Right ventricle myocardium superior (tissue), 1 donor: ENCODE measurements at regions not wholly inside any gene's neighbourhood (a gene's known extent, or its start where the extent isn't known, plus 50 kb on each side); places are given as distances from the start of the nearest gene placed in this dataset.
A peak's percentile ranks its signal among the peaks of the same experiment; 100 is the strongest.

Experiments used
- ATAC-seq: fragments of 200-7000 bp; cut with Tn5 transposase; one replicate; pipeline ENCODE4 v1.9.1; 2020; ENCODE audit warnings: mild to moderate bottlenecking; ENCODE audit not compliant: poor library complexity
- DNase-seq: peaks from one replicate; pipeline ENCODE4 v3.0.0-alpha.2; 2020
- intact Hi-C: fragments of 100-400 bp; cut with DNase I; formaldehyde crosslinking; loops from one replicate; pipeline ENCODE4 v1.11.2; 2022
- donor health status: DM: no; HTN: yes; CAD: no; lungs with severe emphysema.

DNA sequence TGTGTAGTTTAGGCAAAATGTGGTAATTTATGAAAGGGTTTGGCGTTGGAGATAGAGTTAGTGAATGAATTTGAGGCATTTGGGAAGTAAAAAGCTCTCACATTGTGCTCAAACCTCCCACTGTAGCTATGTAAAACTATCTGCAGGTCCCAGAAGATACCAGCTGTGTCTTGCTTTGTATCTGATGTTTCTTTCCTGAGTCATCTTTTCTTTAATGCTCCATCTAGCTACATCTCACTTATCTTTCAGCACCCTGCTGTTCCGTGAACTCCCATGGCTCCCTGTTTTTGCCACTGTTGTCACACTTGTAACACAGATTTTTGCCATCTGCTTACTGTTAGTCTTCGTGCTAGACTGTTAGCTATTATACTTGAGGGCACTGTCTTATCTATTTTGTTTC is 253.1 kb downstream of the NPR3 start:
- intact Hi-C loops = no loop called here
- ATAC-seq (no peak), DNase-seq (no peak)

DNA sequence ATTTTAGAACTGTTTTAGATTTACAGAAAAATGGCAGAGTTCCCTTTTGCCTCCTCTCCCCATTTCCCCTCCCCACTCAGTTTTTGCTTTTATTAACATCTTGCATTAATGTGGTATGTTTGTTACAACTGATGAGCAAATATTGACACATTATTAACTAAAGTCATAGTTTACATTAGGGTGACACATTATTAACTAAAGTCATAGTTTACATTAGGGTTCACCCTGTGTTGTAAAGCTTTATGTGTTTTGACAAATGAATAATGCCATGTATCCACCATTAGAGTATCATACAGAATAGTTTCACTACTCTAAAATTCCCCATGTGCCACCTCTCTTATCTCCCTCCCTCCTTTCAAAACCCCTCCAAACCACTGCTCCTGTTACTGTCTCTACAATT is 262.5 kb downstream of the NPR3 start:
- ATAC-seq = no peak
- intact Hi-C loops = no loop called here
- DNase-seq = no peak

DNA sequence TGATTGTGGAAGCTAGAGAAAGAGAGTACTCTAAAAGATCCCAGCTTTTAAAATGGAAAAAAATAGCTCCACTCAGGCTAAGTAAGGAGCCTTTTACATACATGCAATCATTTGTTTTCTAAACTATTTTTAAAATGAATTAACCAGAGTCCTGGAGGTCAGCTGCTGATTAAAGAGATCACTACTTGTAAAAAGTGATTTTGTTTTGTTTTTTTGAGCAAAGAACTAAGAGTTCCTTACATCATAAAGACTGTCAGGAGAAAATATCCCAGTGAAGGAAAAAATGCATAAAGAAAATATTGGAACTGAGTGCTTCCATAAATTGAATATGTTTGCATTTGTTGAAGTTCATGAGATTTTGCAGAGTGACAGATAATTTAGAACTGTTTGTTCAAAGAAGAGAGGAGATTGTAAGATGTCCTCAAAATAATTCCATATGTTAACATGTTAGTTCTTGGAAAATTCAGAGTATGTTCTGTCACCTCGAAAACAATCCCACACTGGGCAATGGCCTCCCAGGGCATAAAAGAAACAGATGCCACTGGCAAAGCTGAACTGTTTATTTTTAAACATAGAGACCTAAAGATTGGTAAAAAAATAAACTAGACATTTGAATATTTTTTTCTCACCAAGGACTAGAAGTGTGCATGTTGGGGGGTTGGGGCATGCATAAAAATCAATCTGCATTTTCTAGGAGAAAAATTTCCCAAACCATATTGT is 264.7 kb downstream of the NPR3 start:
- intact Hi-C loops = no loop called here
- DNase-seq = no peak
- ATAC-seq = no peak

DNA sequence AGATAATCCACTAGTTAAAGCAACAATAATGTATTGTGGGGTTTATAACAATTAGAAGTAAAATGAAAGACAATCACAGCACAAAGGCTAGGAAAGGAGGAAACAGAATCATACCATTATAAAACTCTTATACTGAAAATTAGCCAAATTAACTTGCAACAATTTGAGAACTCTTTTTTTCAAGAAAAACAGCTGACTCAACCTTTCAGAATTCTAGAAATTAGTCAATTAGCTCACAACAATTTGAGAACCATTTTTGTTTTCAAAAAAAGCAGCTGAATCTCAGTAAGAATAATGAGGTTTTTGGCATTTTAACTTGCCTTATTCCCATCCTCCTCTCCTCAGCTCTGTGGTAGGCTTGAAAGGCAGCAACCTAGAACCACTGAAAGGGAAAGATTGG is 269.9 kb downstream of the NPR3 start:
- intact Hi-C loops = no loop called here
- ATAC-seq = no peak
- no peak for DNase-seq

DNA sequence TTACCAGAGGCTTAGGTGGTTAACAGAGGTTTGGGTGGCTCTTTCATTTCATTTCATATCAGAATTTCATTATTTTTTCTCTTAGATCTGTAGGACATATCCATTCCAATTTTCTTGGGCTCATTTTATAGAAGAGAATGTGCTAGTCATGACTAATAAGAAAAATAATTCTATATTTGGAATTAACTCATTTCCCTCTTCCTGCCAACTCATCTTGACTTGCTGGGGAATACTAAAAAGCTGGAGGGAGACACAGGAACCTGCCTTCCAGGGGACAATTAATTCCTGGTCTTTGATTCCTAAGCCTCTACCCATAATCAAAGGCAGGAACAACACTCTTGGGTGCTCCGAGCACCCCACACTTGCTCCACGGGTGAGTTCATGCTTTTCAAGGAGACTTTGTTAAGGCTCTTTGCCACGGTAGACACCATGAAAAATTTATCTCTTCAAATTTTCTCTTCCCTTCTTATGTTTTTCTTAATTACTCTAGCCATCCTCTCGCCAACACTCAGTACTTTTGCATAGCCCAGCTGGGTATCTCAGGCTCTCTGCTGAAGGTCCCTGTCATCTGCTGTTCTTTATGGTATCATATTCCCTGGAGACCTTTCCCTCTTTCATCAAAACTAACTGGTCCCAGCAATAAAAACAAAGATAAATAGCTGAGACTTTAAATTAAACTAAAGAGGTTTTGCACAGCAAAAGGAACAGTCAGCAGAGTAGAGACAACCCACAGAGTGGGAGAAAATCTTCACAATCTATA is 273.9 kb downstream of the NPR3 start:
- DNase-seq = no peak
- ATAC-seq = no peak
- intact Hi-C loops = no loop called here

DNA sequence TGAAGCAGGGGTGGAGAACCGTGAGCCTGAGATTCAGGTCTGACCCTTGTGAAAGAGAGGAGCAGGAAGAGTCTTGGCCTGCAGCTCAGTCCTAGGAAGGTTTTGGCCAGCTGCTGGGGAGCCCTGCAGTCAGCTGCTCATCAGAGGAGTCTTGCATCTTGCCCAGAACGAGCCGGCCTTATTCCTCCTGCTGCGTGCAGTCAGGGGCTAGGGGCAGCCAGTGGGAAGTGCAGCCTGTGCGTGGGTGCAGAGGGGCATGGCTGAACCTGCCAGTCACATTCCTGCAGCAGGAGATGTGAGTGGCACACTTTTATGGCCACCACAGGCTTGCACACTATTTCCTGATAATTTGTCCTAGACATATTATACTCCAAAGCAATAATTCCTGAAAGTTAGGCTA is 278.7 kb downstream of the NPR3 start:
- no peak for ATAC-seq
- intact Hi-C loops = no loop called here

DNA sequence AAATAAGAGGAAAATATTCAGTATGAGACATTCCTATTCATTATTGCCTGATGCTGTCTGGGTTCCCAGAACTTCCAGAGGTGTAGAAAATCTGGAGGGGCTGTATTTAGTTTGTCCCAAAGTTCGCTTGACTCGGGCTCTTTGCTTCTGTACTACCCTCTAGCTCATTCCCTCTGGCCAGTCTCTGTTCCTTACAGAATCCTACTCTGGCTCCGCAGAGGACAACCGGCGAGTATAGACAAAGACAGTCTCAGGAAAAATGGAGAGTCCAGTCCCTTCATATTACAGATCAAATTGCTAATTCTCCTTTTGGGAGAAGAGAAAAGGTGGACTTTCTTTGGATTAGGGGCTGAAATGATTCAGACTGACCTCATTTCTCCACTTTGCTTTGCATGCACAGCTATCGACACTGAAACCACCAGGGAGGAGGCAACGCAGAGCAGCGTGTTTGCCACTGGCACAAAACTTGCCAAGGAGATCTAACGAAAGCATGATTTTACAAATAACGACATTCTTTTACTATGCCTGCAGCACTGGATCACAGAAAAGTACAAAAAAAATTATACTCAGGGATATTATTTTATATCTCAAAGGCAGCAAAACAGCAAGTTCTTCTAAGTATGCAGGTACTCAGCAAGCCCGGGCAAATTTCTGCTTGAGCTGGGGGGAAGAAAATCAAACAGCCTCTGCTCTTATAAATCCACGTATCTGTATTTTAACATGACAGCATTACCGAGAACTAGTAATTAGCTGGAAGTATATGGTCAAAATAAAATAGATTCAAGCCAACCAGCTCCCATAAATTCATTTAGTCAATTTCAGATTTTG is 279.7 kb downstream of the NPR3 start:
- no peak for ATAC-seq
- intact Hi-C loops = no loop called here
- DNase-seq = no peak

More for the DNA sequence above, 278.7 kb downstream of the NPR3 start:
- no peak for DNase-seq

DNA sequence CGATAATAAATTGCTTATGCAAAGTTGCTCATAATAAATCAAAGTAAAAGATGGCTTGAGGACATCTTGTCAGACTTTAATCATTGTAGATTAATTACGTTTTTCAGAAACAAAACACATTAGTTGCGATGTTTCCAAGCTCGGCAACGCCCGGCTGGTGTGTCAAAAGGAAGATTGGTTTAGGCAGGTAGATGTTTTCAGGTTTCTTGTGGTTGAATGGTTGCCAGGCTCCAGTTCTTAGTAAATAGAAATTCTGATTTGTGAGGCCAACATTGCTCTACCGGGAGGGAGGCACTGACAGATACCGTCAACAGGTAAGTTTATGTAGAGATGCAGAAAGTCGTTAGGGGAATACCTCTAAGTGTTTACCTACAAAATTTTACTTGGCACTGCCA is 280.3 kb downstream of the NPR3 start:
- DNase-seq (no peak), ATAC-seq (no peak)
- intact Hi-C loops = no loop called here

DNA sequence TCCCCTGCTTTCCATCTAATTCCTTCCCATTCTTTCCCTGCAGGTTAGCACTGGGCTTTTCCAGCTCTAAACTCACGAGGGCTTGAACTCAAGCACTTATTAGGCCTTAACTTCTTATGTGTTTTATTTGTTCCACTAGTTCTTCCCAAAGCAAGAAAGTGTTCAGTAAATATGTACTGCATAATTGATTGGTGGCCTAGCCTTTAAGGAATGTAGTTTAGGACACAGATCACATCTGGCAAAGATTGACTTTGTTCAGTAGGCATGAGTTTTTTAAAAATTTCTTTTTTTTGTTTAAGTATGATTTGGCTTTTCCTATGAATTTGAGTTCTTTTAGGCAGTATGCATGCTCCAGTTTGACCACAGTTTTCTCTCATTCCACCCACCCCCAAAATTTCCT is 285.2 kb downstream of the NPR3 start:
- intact Hi-C loops = no loop called here
- ATAC-seq (no peak), DNase-seq (no peak)

DNA sequence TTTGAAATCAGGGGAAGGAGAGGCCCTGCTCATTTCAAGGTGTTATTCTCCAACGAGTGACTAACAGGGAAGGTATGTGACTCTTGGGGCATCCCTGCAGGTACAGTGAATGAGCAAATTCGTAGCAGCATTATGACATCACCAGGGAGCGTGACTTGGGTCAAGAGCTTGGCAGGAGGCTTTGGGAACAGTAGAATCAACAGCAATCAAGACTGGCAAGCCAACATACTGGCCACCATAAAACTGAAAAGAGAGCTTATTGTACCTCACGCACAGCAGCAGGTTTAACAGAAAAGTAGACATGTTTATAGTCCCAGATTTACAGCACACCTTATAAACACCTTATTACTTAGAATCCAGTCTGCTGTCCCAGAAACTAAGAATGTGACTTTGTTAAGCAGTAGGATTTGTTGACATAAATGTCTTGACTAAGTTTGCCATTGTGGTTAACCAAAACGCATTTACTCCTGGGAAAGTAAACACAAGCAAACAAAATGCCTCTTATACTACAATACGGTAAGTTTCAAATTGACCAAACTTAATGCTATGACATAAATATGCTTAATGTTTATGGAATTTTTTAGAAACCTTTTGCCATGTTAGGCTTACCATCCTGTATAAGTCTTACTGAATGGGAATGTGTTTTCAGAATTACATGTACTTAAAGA is 297.8 kb downstream of the NPR3 start:
- intact Hi-C loops = no loop called here
- ATAC-seq = no peak
- no peak for DNase-seq

DNA sequence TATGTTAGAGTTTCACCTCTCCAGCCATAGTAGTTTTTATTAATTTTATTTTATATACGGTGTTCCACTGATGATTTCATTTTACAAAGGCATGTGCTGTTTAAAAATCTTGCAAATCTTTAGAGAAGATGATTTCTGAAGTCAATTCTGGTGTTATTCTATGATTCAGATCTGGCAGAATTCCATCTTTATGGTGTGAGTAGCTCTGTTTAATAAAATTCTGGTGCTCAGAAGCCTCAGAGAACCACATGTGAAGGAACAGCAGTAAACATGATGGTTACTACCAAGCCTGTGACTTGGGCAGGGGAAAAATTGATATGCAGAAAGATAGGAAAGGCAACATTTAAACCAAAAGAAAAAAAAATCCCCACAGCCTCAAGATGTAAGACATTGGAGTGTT is 299.7 kb downstream of the NPR3 start:
- ATAC-seq (no peak), DNase-seq (no peak)
- intact Hi-C loops = no loop called here

DNA sequence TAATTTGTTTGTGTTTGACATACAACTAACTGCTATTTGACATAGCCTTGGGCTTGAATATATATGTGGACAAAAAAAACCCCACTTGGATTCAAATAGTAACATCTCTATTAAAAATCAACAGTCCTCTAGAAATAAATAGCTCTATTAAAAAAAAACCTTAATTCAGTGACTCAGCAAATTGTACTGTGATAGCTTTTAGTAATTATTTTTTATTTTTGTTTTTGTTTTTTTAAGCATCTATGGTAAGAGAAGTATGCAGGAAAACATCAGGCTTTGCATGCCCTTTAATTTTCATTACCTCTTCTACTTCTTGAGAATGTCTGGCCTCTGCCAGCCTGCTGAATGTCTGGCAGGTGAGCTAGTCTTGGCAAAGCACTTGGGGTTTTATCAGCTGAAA is 300.7 kb downstream of the NPR3 start:
- DNase-seq (no peak), ATAC-seq (no peak)
- intact Hi-C loops = no loop called here

DNA sequence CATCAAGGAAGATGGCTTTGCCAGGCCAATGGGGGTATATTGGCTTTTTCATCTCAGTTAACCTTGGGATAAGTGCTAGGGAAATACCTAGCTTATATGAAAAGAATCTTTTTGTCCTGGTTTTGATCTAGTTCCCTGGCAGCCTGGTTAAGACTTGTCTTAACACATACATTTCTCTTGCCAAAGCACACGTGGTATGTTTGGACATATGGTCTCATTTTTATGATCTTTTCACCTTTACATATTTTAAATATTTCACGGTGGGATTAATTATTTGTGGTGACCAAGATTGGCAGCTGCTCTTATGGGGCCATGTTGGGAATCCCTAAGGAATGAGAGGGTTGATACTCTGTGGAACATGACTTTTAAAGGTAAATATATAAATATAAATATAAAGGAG is 312.5 kb downstream of the NPR3 start:
- DNase-seq (no peak), ATAC-seq (no peak)
- intact Hi-C loops = no loop called here

DNA sequence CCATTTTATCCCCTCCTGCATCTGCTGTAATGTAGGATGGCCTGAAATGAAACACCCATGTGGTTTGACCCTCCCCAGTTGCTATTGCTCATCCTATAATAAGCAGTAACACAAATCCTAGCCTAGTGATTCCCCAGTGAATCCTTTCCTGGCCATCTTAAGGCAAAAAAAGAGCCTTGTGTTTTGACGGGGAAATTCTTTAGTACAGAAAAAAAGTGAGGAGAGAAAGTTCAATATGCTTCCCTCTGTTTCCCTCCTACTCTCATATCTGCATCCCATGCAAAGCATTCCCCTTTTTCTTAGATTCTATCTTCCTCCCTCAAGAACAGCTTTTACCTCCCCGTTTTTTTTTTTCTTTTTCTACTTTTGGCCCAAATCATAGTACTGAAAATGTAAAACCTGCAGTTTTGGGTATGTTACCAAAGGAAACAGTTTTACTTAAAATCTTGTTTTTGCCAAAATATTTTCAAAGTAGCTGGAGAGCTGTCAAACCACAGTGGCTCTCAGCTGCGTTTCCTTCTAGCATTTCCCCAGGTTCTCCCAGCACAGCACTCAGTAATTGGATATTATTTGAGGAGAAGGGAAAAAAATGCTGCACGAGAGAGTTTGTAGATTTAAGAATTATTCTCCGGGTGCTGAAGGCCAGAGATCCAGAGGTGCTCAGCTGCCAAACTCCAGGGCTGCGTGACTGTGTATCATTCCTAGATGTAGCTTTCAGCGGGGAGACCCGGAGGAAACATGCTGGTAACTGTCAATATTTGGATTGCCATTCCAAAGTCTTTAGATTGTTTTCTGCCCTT is 321.4 kb downstream of the NPR3 start:
- intact Hi-C loops = no loop called here
- no peak for DNase-seq
- peak; percentile 73 for ATAC-seq

DNA sequence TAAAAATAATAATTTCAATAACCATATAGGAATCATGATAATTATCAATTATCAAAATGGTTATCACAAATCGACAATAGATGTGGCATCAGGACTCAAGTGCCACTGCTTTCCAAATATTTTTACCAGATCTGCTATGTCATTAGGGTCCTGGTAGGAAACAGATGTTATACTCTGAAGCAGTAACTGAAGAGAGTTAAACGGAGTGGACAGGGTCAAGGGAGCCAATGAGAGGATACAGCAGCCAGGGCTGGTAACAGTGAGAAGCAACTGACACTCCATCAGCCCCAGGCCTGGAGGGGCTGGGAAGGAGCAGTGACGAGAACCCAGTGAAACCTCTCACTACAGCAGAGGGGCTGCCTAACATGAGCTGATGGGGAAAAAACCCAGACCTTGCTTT is 322.4 kb downstream of the NPR3 start:
- DNase-seq (no peak), ATAC-seq (no peak)
- intact Hi-C loops = no loop called here

DNA sequence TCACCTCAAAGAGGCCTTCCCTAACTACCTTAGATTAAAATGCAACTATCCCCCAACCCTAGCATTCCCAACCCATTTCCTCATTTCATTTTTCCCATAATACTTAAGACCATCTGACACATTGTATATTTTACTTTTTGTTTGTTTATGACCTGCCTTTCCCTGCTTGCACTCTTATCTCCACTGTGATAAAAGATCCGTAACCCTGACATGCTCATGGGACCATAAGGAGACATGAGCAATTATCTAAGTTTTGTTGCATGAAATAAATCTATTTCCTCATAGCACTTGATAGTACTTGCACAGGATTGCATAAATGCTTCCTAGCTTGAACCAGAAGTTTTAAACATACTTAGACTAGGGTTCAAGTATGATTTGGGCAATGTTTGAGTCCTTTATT is 323.7 kb downstream of the NPR3 start:
- ATAC-seq = no peak
- intact Hi-C loops = no loop called here
- DNase-seq = no peak

DNA sequence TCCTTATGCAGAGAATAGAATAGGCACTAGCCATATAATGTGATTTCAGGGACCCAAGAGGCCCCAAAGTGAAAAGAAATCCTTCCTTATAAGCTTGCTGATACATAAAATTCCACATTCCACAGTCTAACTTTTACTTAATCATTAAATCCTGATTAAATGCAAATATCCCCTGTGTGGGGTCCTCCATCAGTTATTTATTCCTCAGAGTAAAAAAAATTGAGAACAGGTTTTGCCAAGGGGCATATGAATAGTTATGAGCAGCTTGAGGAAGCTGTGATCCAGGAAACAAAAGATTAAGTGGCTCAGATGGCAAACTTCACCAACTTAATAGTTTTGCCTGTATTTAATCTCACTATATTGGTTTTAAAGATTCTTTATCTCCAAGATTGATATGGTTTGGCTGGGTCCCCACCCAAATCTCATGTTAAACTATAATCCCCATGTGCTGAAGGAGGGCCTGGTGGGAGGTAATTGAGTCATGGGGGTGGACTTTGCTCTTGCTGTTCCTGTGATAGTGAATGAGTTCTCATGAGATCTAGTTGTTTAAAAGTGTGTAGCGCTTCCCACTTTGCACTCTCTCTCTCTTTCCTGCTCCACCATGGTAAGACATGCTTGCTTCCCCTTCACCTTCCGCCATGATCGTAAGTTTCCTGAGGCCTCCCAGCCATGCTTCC is 324.9 kb downstream of the NPR3 start:
- DNase-seq (no peak), ATAC-seq (no peak)
- intact Hi-C loops = no loop called here

DNA sequence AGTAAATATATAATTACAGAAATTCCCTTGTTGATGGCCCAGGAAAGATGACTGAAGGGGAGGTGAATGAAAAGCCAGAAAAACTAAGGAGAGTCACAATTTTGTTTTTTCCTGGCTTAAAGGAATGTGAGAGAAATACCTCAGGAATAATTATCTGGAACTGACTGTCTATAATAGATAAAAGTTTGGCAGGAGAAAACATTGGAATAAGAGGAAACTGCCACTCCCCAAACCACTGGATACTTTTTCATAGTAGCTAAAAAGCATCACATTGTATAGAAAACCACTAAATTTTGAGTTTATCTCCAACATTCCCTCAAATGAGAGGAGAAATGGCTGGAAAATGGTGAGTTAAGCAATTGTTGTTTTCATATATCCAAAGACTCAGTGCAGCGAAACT is 326.0 kb downstream of the NPR3 start:
- intact Hi-C loops = no loop called here
- DNase-seq = no peak
- ATAC-seq = no peak
